GM12878 (cell line): ENCODE measurements at regions not wholly inside any gene's neighbourhood (a gene's known extent, or its start where the extent isn't known, plus 50 kb on each side); places are given as distances from the start of the nearest gene placed in this dataset.

Experiments used
- ATAC-seq: fragments of 200-7000 bp; cut with Tn5 transposase; 3 replicates; pipeline ENCODE4 v1.9.1; 2020; ENCODE audit warnings: mild to moderate bottlenecking, moderate library complexity
- BruUV-seq: library from RNA; stranded (reverse); fragments of 400-500 nt; replicated peaks from 2 replicates; lab custom pipeline; 2021; lab: Mats Ljungman, UMichigan
- CTCF ChIA-PET: fragments of 300-600 bp; sonication (Branson Sonifier 250); formaldehyde crosslinking; extraction: SDS; loops from one replicate; lab custom pipeline; 2021; ENCODE audit warnings: inconsistent platforms; lab: Yijun Ruan, JAX
- POLR2A ChIA-PET: fragments of 350-600 bp; formaldehyde crosslinking; extraction: SDS; loops from one replicate; lab custom pipeline; 2021; ENCODE audit warnings: inconsistent platforms; lab: Charles Lee
- RAD21 ChIA-PET: fragments of 300-600 bp; sonication (Branson Sonifier 250); formaldehyde crosslinking; loops from one replicate; lab custom pipeline; 2023; ENCODE audit warnings: antibody characterized with exemption; ENCODE audit not compliant: unreplicated experiment; lab: Charles Lee
- SMC1A ChIA-PET: fragments of 300-600 bp; sonication (Branson Sonifier 250); formaldehyde crosslinking; loops from one replicate; lab custom pipeline; 2023; ENCODE audit not compliant: unreplicated experiment, uncharacterized antibody; lab: Charles Lee
- DNase-seq: peaks from one replicate; pipeline ENCODE4 v3.0.0-alpha.2; 2011; ENCODE audit warnings: low read depth, low spot score
- FAIRE-seq: peaks from 3 replicates; lab custom pipeline; 2011; peaks lifted over from hg19 to GRCh38; lab: Jason Lieb, UNC
- H2AFZ ChIP-seq: 2 replicates; pipeline ENCODE4 v1.6.0; 2011; ENCODE audit warnings: low read depth, low read length, control low read depth; ENCODE audit not compliant: control insufficient read depth
- H3K27ac ChIP-seq: 2 replicates; pipeline ENCODE4 v1.5.1; 2011; ENCODE audit warnings: control low read depth; ENCODE audit not compliant: control insufficient read depth, insufficient read depth
- H3K27me3 ChIP-seq, 2 experiments: replicated peaks in 1 of 2; 2 replicates each; pipeline versions ENCODE4 v1.6.0 to v1.6.1; 2011; ENCODE audit warnings: low read length in 1 of 2; ENCODE audit not compliant: control insufficient read depth in 2 of 2, insufficient read depth in 2 of 2
- H3K36me3 ChIP-seq, 2 experiments: 2 replicates each; pipeline ENCODE4 v1.5.1; 2011; ENCODE audit warnings: low read length in 1 of 2; ENCODE audit not compliant: control insufficient read depth in 2 of 2, insufficient read depth in 2 of 2
- H3K4me1 ChIP-seq: 2 replicates; pipeline ENCODE4 v1.6.1; 2011; ENCODE audit warnings: mild to moderate bottlenecking, low read length, moderate library complexity, mixed read lengths; ENCODE audit not compliant: control insufficient read depth, insufficient read depth
- H3K4me2 ChIP-seq: 2 replicates; pipeline ENCODE4 v1.6.0; 2011; ENCODE audit warnings: control low read depth; ENCODE audit not compliant: control insufficient read depth, insufficient read depth
- H3K4me3 ChIP-seq: fragments of 200-600 bp; sonication (generic); 2 replicates; pipeline ENCODE4 v1.5.1; 2016
- H3K79me2 ChIP-seq: 2 replicates; pipeline ENCODE4 v1.6.0; 2011; ENCODE audit warnings: low read length; ENCODE audit not compliant: control insufficient read depth, insufficient read depth
- H3K9ac ChIP-seq: 2 replicates; pipeline ENCODE4 v1.8.0; 2011; ENCODE audit warnings: low read length, control low read depth, mixed read lengths; ENCODE audit not compliant: control insufficient read depth, insufficient read depth
- H3K9me3 ChIP-seq: replicated peaks from 3 replicates; pipeline ENCODE4 v1.5.1; 2011; ENCODE audit warnings: mild to moderate bottlenecking, low read length; ENCODE audit not compliant: control insufficient read depth, insufficient read depth
- H4K20me1 ChIP-seq: 2 replicates; pipeline ENCODE4 v1.6.0; 2011; ENCODE audit not compliant: control insufficient read depth, insufficient read depth
- BRCA1 ChIP-seq: IDR thresholded peaks from 2 replicates; pipeline ENCODE4 v1.6.1; 2011; ENCODE audit warnings: low read depth, low read length, improper control_type of control experiment
- HDAC6 ChIP-seq: fragments of 200-600 bp; sonication (generic); IDR thresholded peaks from one replicate; pipeline ENCODE4 v1.8.0; 2017; ENCODE audit warnings: antibody characterized with exemption; ENCODE audit not compliant: unreplicated experiment
- NFYB ChIP-seq: IDR thresholded peaks from 2 replicates; pipeline ENCODE4 v1.6.1; 2011; ENCODE audit warnings: low read depth, mild to moderate bottlenecking, low read length, improper control_type of control experiment, moderate library complexity; ENCODE audit not compliant: insufficient read depth
- NR2C2 ChIP-seq: IDR thresholded peaks from 2 replicates; pipeline ENCODE4 v1.6.1; 2011; ENCODE audit warnings: borderline replicate concordance, low read depth; ENCODE audit not compliant: control insufficient read depth, insufficient read length
- PML ChIP-seq: IDR thresholded peaks from 2 replicates; pipeline ENCODE4 v1.6.1; 2012; ENCODE audit warnings: low read length, inconsistent platforms
- PRDM15 ChIP-seq: fragments of 450-650 bp; formaldehyde crosslinking; IDR thresholded peaks from 2 replicates; pipeline ENCODE4 v1.4.0; 2020; ENCODE audit warnings: mild to moderate bottlenecking, moderate library complexity
- RAD21 ChIP-seq: IDR thresholded peaks from 2 replicates; pipeline ENCODE4 v1.6.1; 2011; ENCODE audit warnings: mild to moderate bottlenecking, low read depth, low read length, moderate library complexity; ENCODE audit not compliant: insufficient read depth
- TCF3 ChIP-seq: IDR thresholded peaks from 2 replicates; pipeline ENCODE4 v1.6.1; 2012; ENCODE audit warnings: low read depth, mild to moderate bottlenecking, low read length, borderline replicate concordance; ENCODE audit not compliant: insufficient read depth
- ZBED1 ChIP-seq: IDR thresholded peaks from 2 replicates; pipeline ENCODE4 v1.6.1; 2016; ENCODE audit warnings: borderline replicate concordance
- WGBS: methylation state at CpG from one replicate; pipeline ENCODE4 v1.1.6; 2016; ENCODE audit warnings: low lambda C conversion rate; ENCODE audit not compliant: insufficient replicate concordance, insufficient coverage; ENCODE audit errors: missing lambda C conversion rate; 5-methylcytosine and 5-hydroxymethylcytosine counted together
- in situ Hi-C: fragments of 300-500 bp; cut with MboI; formaldehyde crosslinking; loops from 9 replicates; pipeline ENCODE4 v1.14.3; 2018; ENCODE audit warnings: mixed read lengths
- intact Hi-C: fragments of 100-400 bp; cut with micrococcal nuclease; formaldehyde crosslinking; loops from one replicate; pipeline ENCODE4 v1.14.2; 2022; ENCODE audit not compliant: unreplicated experiment
- TF ChIP-seq, protein P1 (sequence below): IDR thresholded peaks from 2 replicates; pipeline ENCODE4 v1.6.1; 2011; ENCODE audit warnings: low read depth, mild to moderate bottlenecking, low read length, moderate library complexity, borderline replicate concordance; ENCODE audit errors: extremely low read depth
- TF ChIP-seq, protein P2 (sequence below): fragments of 450-650 bp; IDR thresholded peaks from 2 replicates; pipeline ENCODE4 v1.6.1; 2018; ENCODE audit warnings: mild to moderate bottlenecking, low read depth, moderate library complexity; ENCODE audit not compliant: partially characterized antibody

DNA sequence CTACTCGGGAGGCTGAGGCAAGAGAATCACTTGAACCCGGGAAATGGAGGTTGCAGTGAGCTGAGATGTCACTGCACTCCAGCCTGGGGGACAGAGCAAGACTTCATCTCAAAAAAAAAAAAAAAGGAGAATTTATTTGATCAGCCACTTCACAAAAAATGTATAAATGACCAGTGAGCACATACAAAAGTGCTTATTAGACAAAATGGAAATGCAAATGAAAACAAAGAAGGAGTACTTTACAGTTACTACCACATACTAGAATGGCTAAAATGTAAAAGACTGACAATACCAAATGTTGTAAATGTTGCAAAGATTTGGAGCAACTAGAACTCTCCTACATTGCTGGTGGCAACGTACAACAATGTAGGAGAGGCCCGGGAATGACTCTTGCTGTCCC is 241.8 kb upstream of the SOX9 start:
- FAIRE-seq = no peak
- DNase-seq = no peak
- intact Hi-C loops (no loop called here), in situ Hi-C loops (no loop called here)
- ATAC-seq = no peak
- H3K4me2 ChIP-seq = no peak overlapping the region
- no peak overlapping the region for H3K9ac ChIP-seq
- no peaks in the 10 kb centered on the region for H3K27me3 ChIP-seq
- H3K9me3 ChIP-seq = no peaks in the 10 kb centered on the region
- H3K36me3 ChIP-seq = no peaks in the 10 kb centered on the region
- CTCF ChIA-PET = interaction anchor here (1.0 kb wide), 1 partner anchor 36 kb away, joined by 3 read pairs; no protein-coding TSS in a partner anchor
- H2AFZ ChIP-seq = no peak overlapping the region
- 0% methylated on average over 3 of the region's 4 CpGs for WGBS
- no peak overlapping the region for H3K4me3 ChIP-seq
- TF ChIP-seq, protein P1, sequence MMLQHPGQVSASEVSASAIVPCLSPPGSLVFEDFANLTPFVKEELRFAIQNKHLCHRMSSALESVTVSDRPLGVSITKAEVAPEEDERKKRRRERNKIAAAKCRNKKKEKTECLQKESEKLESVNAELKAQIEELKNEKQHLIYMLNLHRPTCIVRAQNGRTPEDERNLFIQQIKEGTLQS = no peak
- TF ChIP-seq PRDM15 (CRISPR knock-in tag) = no peak
- TF ChIP-seq, protein P2, sequence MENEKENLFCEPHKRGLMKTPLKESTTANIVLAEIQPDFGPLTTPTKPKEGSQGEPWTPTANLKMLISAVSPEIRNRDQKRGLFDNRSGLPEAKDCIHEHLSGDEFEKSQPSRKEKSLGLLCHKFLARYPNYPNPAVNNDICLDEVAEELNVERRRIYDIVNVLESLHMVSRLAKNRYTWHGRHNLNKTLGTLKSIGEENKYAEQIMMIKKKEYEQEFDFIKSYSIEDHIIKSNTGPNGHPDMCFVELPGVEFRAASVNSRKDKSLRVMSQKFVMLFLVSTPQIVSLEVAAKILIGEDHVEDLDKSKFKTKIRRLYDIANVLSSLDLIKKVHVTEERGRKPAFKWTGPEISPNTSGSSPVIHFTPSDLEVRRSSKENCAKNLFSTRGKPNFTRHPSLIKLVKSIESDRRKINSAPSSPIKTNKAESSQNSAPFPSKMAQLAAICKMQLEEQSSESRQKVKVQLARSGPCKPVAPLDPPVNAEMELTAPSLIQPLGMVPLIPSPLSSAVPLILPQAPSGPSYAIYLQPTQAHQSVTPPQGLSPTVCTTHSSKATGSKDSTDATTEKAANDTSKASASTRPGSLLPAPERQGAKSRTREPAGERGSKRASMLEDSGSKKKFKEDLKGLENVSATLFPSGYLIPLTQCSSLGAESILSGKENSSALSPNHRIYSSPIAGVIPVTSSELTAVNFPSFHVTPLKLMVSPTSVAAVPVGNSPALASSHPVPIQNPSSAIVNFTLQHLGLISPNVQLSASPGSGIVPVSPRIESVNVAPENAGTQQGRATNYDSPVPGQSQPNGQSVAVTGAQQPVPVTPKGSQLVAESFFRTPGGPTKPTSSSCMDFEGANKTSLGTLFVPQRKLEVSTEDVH = no peak
- no peak for TF ChIP-seq TCF3
- TF ChIP-seq RAD21 = no peak
- no peak for TF ChIP-seq HDAC6
- no peak for TF ChIP-seq PML
- no peak for TF ChIP-seq NFYB
- TF ChIP-seq BRCA1 = no peak
- TF ChIP-seq NR2C2 = no peak
- TF ChIP-seq ZBED1 = no peak
- H3K4me1 ChIP-seq = no peaks in the 10 kb centered on the region
- POLR2A ChIA-PET = no interaction called here
- SMC1A ChIA-PET = no interaction called here
- no peak overlapping the region for H3K27ac ChIP-seq
- RAD21 ChIA-PET = no interaction called here
- no TSS peak for BruUV-seq
- no peaks in the 10 kb centered on the region for H4K20me1 ChIP-seq
- H3K79me2 ChIP-seq = no peaks in the 10 kb centered on the region
